CD14-positive monocyte (primary cell): ENCODE measurements at regions not wholly inside any gene's neighbourhood (a gene's known extent, or its start where the extent isn't known, plus 50 kb on each side); places are given as distances from the start of the nearest gene placed in this dataset.

ENCODE experiments used
- DNase-seq, 3 donors: peaks; one replicate each; pipeline ENCODE4 v3.0.0-alpha.2; 2011 to 2022
- H2AFZ ChIP-seq: 2 replicates; pipeline ENCODE4 v1.6.0; 2012; ENCODE audit warnings: mild to moderate bottlenecking, low read depth, low read length, inconsistent platforms; ENCODE audit not compliant: insufficient read depth, poor library complexity, severe bottlenecking
- H3K27ac ChIP-seq, 2 donors: 1 replicate in 1 of 2; 2 replicates in 1 of 2; pipeline ENCODE4 v1.5.1; 2012 to 2013; ENCODE audit warnings: low read length in 2 of 2, control low read depth in 1 of 2, inconsistent platforms in 1 of 2, low read depth in 1 of 2, mild to moderate bottlenecking in 1 of 2
- H3K27me3 ChIP-seq, 2 donors: one replicate each; pipeline versions ENCODE4 v1.6.0 to v1.6.1; 2011 to 2013; ENCODE audit warnings: low read length in 2 of 2; ENCODE audit not compliant: control insufficient read depth in 2 of 2, insufficient read depth in 2 of 2
- H3K36me3 ChIP-seq, 2 donors: replicated peaks in 1 of 2; 1 replicate in 1 of 2; 2 replicates in 1 of 2; pipeline versions ENCODE4 v1.5.1 to v1.6.1; 2012 to 2013; ENCODE audit warnings: low read length in 2 of 2, control low read depth in 1 of 2, inconsistent platforms in 1 of 2, mild to moderate bottlenecking in 1 of 2; ENCODE audit not compliant: insufficient read depth in 2 of 2, control insufficient read depth in 1 of 2
- H3K4me1 ChIP-seq, 2 donors: 1 replicate in 1 of 2; 2 replicates in 1 of 2; pipeline versions ENCODE4 v1.5.1 to v1.6.1; 2012 to 2013; ENCODE audit warnings: low read length in 2 of 2, control low read depth in 1 of 2, inconsistent platforms in 1 of 2, mild to moderate bottlenecking in 1 of 2, moderate library complexity in 1 of 2; ENCODE audit not compliant: insufficient read depth in 2 of 2, control insufficient read depth in 1 of 2
- H3K4me2 ChIP-seq: replicated peaks from 2 replicates; pipeline ENCODE3; 2012; ENCODE audit warnings: low read length, moderate library complexity, mild to moderate bottlenecking; ENCODE audit not compliant: poor library complexity, severe bottlenecking; ENCODE audit errors: extremely low read depth
- H3K4me3 ChIP-seq, 3 experiments: fragments of 200-600 bp in 1 of 3; sonication (generic) in 1 of 3; replicated peaks in 1 of 3; 1 replicate in 2 of 3; 2 replicates in 1 of 3; pipeline ENCODE4 v1.5.1; 2011 to 2013; ENCODE audit warnings: low read length in 3 of 3, mild to moderate bottlenecking in 3 of 3, control low read depth in 2 of 3, low read depth in 2 of 3, inconsistent platforms in 1 of 3, moderate library complexity in 1 of 3
- H3K79me2 ChIP-seq: 2 replicates; pipeline ENCODE4 v1.6.0; 2012; ENCODE audit warnings: mild to moderate bottlenecking, control low read depth, inconsistent platforms, low read length, moderate library complexity; ENCODE audit not compliant: insufficient read depth
- H3K9ac ChIP-seq: 2 replicates; pipeline ENCODE4 v1.6.0; 2017; ENCODE audit warnings: low read length, mild to moderate bottlenecking; ENCODE audit not compliant: insufficient read depth, poor library complexity, severe bottlenecking
- H3K9me3 ChIP-seq, 2 donors: replicated peaks in 1 of 2; 1 replicate in 1 of 2; 2 replicates in 1 of 2; pipeline versions ENCODE4 v1.5.1 to v1.6.1; 2012 to 2013; ENCODE audit warnings: low read length in 2 of 2, control low read depth in 1 of 2; ENCODE audit not compliant: control insufficient read depth in 1 of 2, insufficient read depth in 1 of 2
- H4K20me1 ChIP-seq: 2 replicates; pipeline ENCODE4 v1.6.0; 2012; ENCODE audit warnings: mild to moderate bottlenecking, low read length, control low read depth, moderate library complexity; ENCODE audit not compliant: insufficient read depth
- H3K27ac Mint-ChIP-seq, 7 donors: one replicate each; pipeline ENCODE4 v1.8.0; 2020; ENCODE audit warnings: mild to moderate bottlenecking in 7 of 7, mixed read lengths in 7 of 7, moderate library complexity in 6 of 7, inconsistent platforms in 2 of 7
- H3K27me3 Mint-ChIP-seq, 3 donors: one replicate each; pipeline ENCODE4 v1.8.0; 2021 to 2022; ENCODE audit warnings: low read depth in 3 of 3, mild to moderate bottlenecking in 3 of 3, mixed read lengths in 3 of 3, moderate library complexity in 3 of 3, inconsistent platforms in 1 of 3
- H3K36me3 Mint-ChIP-seq, 2 donors: one replicate each; pipeline ENCODE4 v1.8.0; 2020; ENCODE audit warnings: mixed read lengths in 2 of 2, inconsistent platforms in 1 of 2, mild to moderate bottlenecking in 1 of 2
- H3K4me1 Mint-ChIP-seq: one replicate; pipeline ENCODE4 v1.8.0; 2020; ENCODE audit warnings: mild to moderate bottlenecking, mixed read lengths
- H3K4me3 Mint-ChIP-seq, 2 donors: one replicate each; pipeline ENCODE4 v1.8.0; 2020; ENCODE audit warnings: mild to moderate bottlenecking in 2 of 2, mixed read lengths in 2 of 2, moderate library complexity in 1 of 2
- H3K9me3 Mint-ChIP-seq, 7 donors: one replicate each; pipeline ENCODE4 v1.8.0; 2020 to 2022; ENCODE audit warnings: mixed read lengths in 7 of 7, mild to moderate bottlenecking in 6 of 7, moderate library complexity in 6 of 7, inconsistent platforms in 2 of 7
- WGBS: methylation state at CpG from one replicate; pipeline ENCODE4 v1.1.5; 2013; ENCODE audit warnings: missing lambda C conversion rate; ENCODE audit not compliant: insufficient coverage; 5-methylcytosine and 5-hydroxymethylcytosine counted together
- intact Hi-C, 2 donors: fragments of 100-400 bp; cut with micrococcal nuclease; formaldehyde crosslinking; loops; one replicate each; pipeline versions ENCODE4 v1.15.0 to v1.15.1; 2023
- TF ChIP-seq, protein P1 (sequence below): fragments of 200-600 bp; IDR thresholded peaks from one replicate; pipeline ENCODE4 v1.8.0; 2022; ENCODE audit warnings: antibody characterized with exemption, mild to moderate bottlenecking

DNA sequence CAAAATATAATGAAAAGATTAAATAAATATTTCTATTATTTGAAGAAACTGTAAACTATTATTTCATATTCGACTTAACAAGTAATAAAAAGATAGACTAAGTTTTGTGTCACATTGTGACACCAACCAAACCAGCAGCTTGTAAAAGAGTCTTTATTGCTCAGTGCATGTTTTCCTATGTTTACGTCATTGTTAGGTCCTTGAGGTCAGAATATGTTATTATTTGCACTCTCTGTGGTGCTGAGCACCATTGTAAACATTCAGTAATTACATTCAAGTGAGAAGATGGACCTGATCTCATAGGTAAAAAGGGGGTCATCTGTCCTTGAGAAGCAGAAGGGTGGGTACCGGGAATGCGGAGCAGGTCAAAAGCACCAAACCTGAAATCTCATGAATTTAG, 1999.1 kb upstream of the CELF4 start:
- H3K9me3 ChIP-seq, result peaks cover 0 to 5% of the 10 kb centered on the region in 2 donors
- no peaks in the 10 kb centered on the region for H4K20me1 ChIP-seq
- no peaks in the 10 kb centered on the region for H3K79me2 ChIP-seq
- H3K4me2 ChIP-seq, result no peak overlapping the region
- no peak overlapping the region for H3K9ac ChIP-seq
- Mint-ChIP-seq H3K4me1 (no peaks in the 10 kb centered on the region), H3K36me3 (peaks cover 0 to 3% of the 10 kb centered on the region in 2 donors), H3K9me3 (peaks cover 2 to 9% (median 3%) of the 10 kb centered on the region in 7 donors), H3K27ac (no peak overlapping the region), H3K4me3 (no peak overlapping the region), H3K27me3 (peaks cover 0 to 2% (median 0%) of the 10 kb centered on the region in 3 donors)
- TF ChIP-seq, protein P1, sequence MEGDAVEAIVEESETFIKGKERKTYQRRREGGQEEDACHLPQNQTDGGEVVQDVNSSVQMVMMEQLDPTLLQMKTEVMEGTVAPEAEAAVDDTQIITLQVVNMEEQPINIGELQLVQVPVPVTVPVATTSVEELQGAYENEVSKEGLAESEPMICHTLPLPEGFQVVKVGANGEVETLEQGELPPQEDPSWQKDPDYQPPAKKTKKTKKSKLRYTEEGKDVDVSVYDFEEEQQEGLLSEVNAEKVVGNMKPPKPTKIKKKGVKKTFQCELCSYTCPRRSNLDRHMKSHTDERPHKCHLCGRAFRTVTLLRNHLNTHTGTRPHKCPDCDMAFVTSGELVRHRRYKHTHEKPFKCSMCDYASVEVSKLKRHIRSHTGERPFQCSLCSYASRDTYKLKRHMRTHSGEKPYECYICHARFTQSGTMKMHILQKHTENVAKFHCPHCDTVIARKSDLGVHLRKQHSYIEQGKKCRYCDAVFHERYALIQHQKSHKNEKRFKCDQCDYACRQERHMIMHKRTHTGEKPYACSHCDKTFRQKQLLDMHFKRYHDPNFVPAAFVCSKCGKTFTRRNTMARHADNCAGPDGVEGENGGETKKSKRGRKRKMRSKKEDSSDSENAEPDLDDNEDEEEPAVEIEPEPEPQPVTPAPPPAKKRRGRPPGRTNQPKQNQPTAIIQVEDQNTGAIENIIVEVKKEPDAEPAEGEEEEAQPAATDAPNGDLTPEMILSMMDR, result no peak
- H3K27ac ChIP-seq, result no peak overlapping the region
- H3K4me3 ChIP-seq, result no peak overlapping the region
- intact Hi-C loops, result no loop called here
- no peaks in the 10 kb centered on the region for H3K27me3 ChIP-seq
- no peak for DNase-seq
- no peak overlapping the region for H2AFZ ChIP-seq
- 93% methylated on average over 2 of the region's 4 CpGs for WGBS
- no peaks in the 10 kb centered on the region for H3K4me1 ChIP-seq
- H3K36me3 ChIP-seq, result no peaks in the 10 kb centered on the region

DNA sequence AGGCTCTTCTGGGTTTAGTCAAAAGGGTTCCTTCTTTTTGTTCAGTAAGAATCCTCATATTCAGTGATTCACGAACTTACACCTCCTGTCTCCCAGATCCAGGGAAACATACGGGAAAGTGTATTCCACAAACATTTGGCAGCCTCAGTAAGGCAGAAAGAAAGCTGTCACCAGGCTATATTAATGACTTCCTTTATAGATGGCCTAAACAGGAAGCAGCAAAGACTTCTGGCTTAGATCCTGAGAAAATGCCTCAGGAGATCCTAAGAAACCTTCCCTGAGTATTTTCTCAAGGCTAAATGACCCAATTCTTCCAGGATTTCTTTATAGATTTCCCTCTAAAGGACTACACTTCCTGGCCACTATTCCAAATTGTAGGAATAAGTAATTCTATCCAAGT, 1995.5 kb upstream of the CELF4 start:
- Histone ChIP-seq H3K36me3 (no peaks in the 10 kb centered on the region), H3K79me2 (no peaks in the 10 kb centered on the region), H3K4me3 (no peak overlapping the region), H3K27ac (no peak overlapping the region), H3K4me2 (no peak overlapping the region), H3K27me3 (no peaks in the 10 kb centered on the region), H3K4me1 (no peaks in the 10 kb centered on the region), H2AFZ (no peak overlapping the region), H3K9ac (no peak overlapping the region), H3K9me3 (peaks cover 0 to 5% of the 10 kb centered on the region in 2 donors), H4K20me1 (no peaks in the 10 kb centered on the region)
- intact Hi-C loops, result no loop called here
- H3K36me3 Mint-ChIP-seq, result peaks cover 0 to 3% of the 10 kb centered on the region in 2 donors
- H3K9me3 Mint-ChIP-seq, result peaks cover 2 to 9% (median 5%) of the 10 kb centered on the region in 7 donors
- H3K27me3 Mint-ChIP-seq, result peaks cover 0 to 2% (median 2%) of the 10 kb centered on the region in 3 donors
- TF ChIP-seq, protein P1, result no peak
- H3K4me3 Mint-ChIP-seq, result no peak overlapping the region
- 20% methylated on average over 1 of the region's 2 CpGs for WGBS
- DNase-seq, result no peak
- H3K27ac Mint-ChIP-seq, result no peak overlapping the region
- H3K4me1 Mint-ChIP-seq, result no peaks in the 10 kb centered on the region
